Heart left ventricle (tissue), 16 donors: ENCODE measurements at regions not wholly inside any gene's neighbourhood (a gene's known extent, or its start where the extent isn't known, plus 50 kb on each side); places are given as distances from the start of the nearest gene placed in this dataset.

Experiments used
- ATAC-seq, 4 donors: fragments of 200-7000 bp; cut with Tn5 transposase; one replicate each; pipeline ENCODE4 v1.9.1; 2020 to 2022; ENCODE audit warnings: moderate library complexity in 4 of 4, mild to moderate bottlenecking in 3 of 4, moderate number of reproducible peaks in 1 of 4
- DNase-seq, 5 donors: peaks; one replicate each; pipeline ENCODE4 v3.0.0-alpha.2; 2020
- H3K27ac ChIP-seq, 12 donors: fragments of 200-600 bp; sonication (generic) in 4 of 12; one replicate each; pipeline versions ENCODE4 v1.5.0 to v1.8.0; 2016 to 2022; ENCODE audit warnings: mild to moderate bottlenecking in 2 of 12
- H3K27me3 ChIP-seq, 9 donors: fragments of 200-600 bp; sonication (generic) in 2 of 9; one replicate each; pipeline versions ENCODE4 v1.5.1 to v1.8.0; 2016 to 2022; ENCODE audit warnings: mild to moderate bottlenecking in 3 of 9
- H3K36me3 ChIP-seq, 9 donors: fragments of 200-600 bp; sonication (generic) in 2 of 9; one replicate each; pipeline versions ENCODE4 v1.5.0 to v1.8.0; 2018 to 2022; ENCODE audit warnings: mild to moderate bottlenecking in 2 of 9
- H3K4me1 ChIP-seq, 12 donors: fragments of 200-600 bp; sonication (generic) in 4 of 12; one replicate each; pipeline versions ENCODE4 v1.5.0 to v1.8.0; 2016 to 2022; ENCODE audit warnings: mild to moderate bottlenecking in 3 of 12
- H3K4me3 ChIP-seq, 12 donors: fragments of 200-600 bp; sonication (generic) in 4 of 12; one replicate each; pipeline versions ENCODE4 v1.5.0 to v1.8.0; 2017 to 2022; ENCODE audit warnings: mild to moderate bottlenecking in 9 of 12, moderate library complexity in 4 of 12
- H3K9me3 ChIP-seq, 12 donors: fragments of 200-600 bp; sonication (generic) in 4 of 12; one replicate each; pipeline versions ENCODE4 v1.5.0 to v1.8.0; 2016 to 2022; ENCODE audit warnings: mild to moderate bottlenecking in 1 of 12
- CTCF ChIP-seq, 12 donors: fragments of 200-600 bp; sonication (generic) in 4 of 12; IDR thresholded peaks; one replicate each; pipeline versions ENCODE4 v1.5.0 to v1.8.0; 2018 to 2022; ENCODE audit warnings: antibody characterized with exemption in 12 of 12, mild to moderate bottlenecking in 5 of 12
- POLR2A ChIP-seq, 2 donors: fragments of 450-650 bp; IDR thresholded peaks; one replicate each; pipeline ENCODE4 v1.6.1; 2017; ENCODE audit warnings: antibody characterized with exemption in 2 of 2, mild to moderate bottlenecking in 2 of 2, moderate library complexity in 2 of 2
- WGBS, 4 donors: extraction: QIAGEN DNeasy Blood & Tissue Kit in 2 of 4; methylation state at CpG; one replicate each; pipeline versions ENCODE4 v1.1.5 to v1.1.7; 2013 to 2018; 5-methylcytosine and 5-hydroxymethylcytosine counted together
- intact Hi-C, 10 donors: fragments of 100-400 bp; cut with DNase I; formaldehyde crosslinking; loops; one replicate each; pipeline versions ENCODE4 v1.11.1 to v1.14.2; 2022
- donor health status: ischemic (EF 13 %, LVEDD 7.1; RV severe dilation, severe dysfunction).
- donor health status: healthy with polysubstance abuse.
- donor health status: DM: no; HTN: yes; CAD: no.
- donor health status: DM: no; HTN: no; CAD: no.
- donor health status: ischemic (EF 25% LVEDD 6.9; RV normal size, moderate dysfunction).
- donor health status: ischemic (EF 25% LVEDD 5.7; RV mildly dilated, moderate dysfunction).
- donor health status: healthy.
- donor health status: DM: yes; HTN: yes; CAD: no.
- donor health status: ischemic (EF 35%, LVEDD 5.7; RV mildly dilated, moderate dysfunction).
- donor health status: nonischemic (EF 11% LVEDD 7.7; RV severe dilation, severe dysfunction).
- donor health status: DM: yes; HTN: yes; CAD: no.
- donor health status: PGD.
- donor health status: ischemic (EF 29% LVEDD 5.4; RV normal size, mild dysfunction).
- donor health status: nonischemic (EF 23%, LVEDD 6.1; RV moderate dilation, normal function).

- Histone ChIP-seq H3K27ac (no peak overlapping the region), H3K9me3 (no peaks in the 10 kb centered on the region), H3K4me1 (peaks cover 0 to 13% (median 0%) of the 10 kb centered on the region in 12 donors), H3K4me3 (no peak overlapping the region), H3K27me3 (no peaks in the 10 kb centered on the region), H3K36me3 (no peaks in the 10 kb centered on the region)
- intact Hi-C loops: no loop called here
- 65 to 79% (median 72%) methylated on average over 1 of the region's 1 CpG for WGBS, 4 donors
- ATAC-seq: no peak
- no peak for DNase-seq
- TF ChIP-seq POLR2A (IDR thresholded peaks at IDR 0.05) (no peak), CTCF (IDR thresholded peaks at IDR 0.05) (no peak)
Observed at GRCh38 chr5:89443508-89443907, 560.5 kb upstream of the MEF2C start.

GRCh38 chr5:89441965-89442364, 559.0 kb upstream of the MEF2C start:
- DNase-seq (no peak), ATAC-seq (no peak)
- no peak overlapping the region for H3K4me3 ChIP-seq
- H3K27me3 ChIP-seq: no peaks in the 10 kb centered on the region
- H3K27ac ChIP-seq: no peak overlapping the region
- intact Hi-C loops: no loop called here
- H3K36me3 ChIP-seq: no peaks in the 10 kb centered on the region
- peaks cover 0 to 13% (median 5%) of the 10 kb centered on the region in 12 donors for H3K4me1 ChIP-seq
- H3K9me3 ChIP-seq: no peaks in the 10 kb centered on the region
- TF ChIP-seq CTCF (IDR thresholded peaks at IDR 0.05): no peak
- TF ChIP-seq POLR2A (IDR thresholded peaks at IDR 0.05): no peak

- Histone ChIP-seq H3K9me3 (no peaks in the 10 kb centered on the region), H3K4me3 (no peak overlapping the region), H3K36me3 (no peaks in the 10 kb centered on the region), H3K27ac (no peak overlapping the region), H3K27me3 (no peaks in the 10 kb centered on the region), H3K4me1 (peaks cover 0 to 13% (median 5%) of the 10 kb centered on the region in 12 donors)
- intact Hi-C loops: no loop called here
- no peak for DNase-seq
- 56 to 58% (median 57%) methylated on average over 2 of the region's 2 CpGs for WGBS, 4 donors
- no peak for TF ChIP-seq POLR2A (IDR thresholded peaks at IDR 0.05)
- no peak for TF ChIP-seq CTCF (IDR thresholded peaks at IDR 0.05)
- no peak for ATAC-seq
Observed at GRCh38 chr5:89440670-89441069, 557.7 kb upstream of the MEF2C start.

GRCh38 chr5:89437450-89438435, 554.8 kb upstream of the MEF2C start:
- ATAC-seq (peak in 1 of 4 donors; percentile 34), DNase-seq (no peak)
- H3K4me1 ChIP-seq: peaks cover 0 to 11% (median 4%) of the 10 kb centered on the region in 12 donors
- WGBS, 4 donors: 52 to 55% (median 54%) methylated on average over 4 of the region's 4 CpGs
- TF ChIP-seq POLR2A (IDR thresholded peaks at IDR 0.05): no peak
- TF ChIP-seq CTCF (IDR thresholded peaks at IDR 0.05): no peak
- H3K27ac ChIP-seq: no peak overlapping the region
- intact Hi-C loops: no loop called here
- H3K27me3 ChIP-seq: no peaks in the 10 kb centered on the region
- H3K36me3 ChIP-seq: no peaks in the 10 kb centered on the region
- no peaks in the 10 kb centered on the region for H3K9me3 ChIP-seq
- no peak overlapping the region for H3K4me3 ChIP-seq
